Pons (tissue), 1 donor: ENCODE measurements at regions not wholly inside any gene's neighbourhood (a gene's known extent, or its start where the extent isn't known, plus 50 kb on each side); places are given as distances from the start of the nearest gene placed in this dataset.
A peak's percentile ranks its signal among the peaks of the same experiment; 100 is the strongest.

Experiments
- DNase-seq: peaks from one replicate; pipeline ENCODE4 v3.0.0-alpha.2; 2016; ENCODE audit warnings: low spot score

- no peak for DNase-seq
These were observed 56.4 kb downstream of the CRYGS start for GRCh38 chr3:186487819-186488218.

- no peak for DNase-seq
These were observed 57.1 kb downstream of the CRYGS start for GRCh38 chr3:186487037-186487436.

- DNase-seq, result no peak
These were observed 60.4 kb downstream of the CRYGS start for GRCh38 chr3:186483611-186484340.

- DNase-seq, result no peak
These were observed 62.7 kb downstream of the CRYGS start for GRCh38 chr3:186481526-186481925.

- DNase-seq, result no peak
These were observed 66.3 kb downstream of the CRYGS start for GRCh38 chr3:186477876-186478275.

- DNase-seq, result no peak
These were observed 67.1 kb downstream of the CRYGS start for GRCh38 chr3:186477033-186477432.

- no peak for DNase-seq
These were observed 67.6 kb downstream of the CRYGS start for GRCh38 chr3:186476541-186476940.

- peak; percentile 93 for DNase-seq
These were observed 68.1 kb downstream of the CRYGS start for GRCh38 chr3:186476044-186476468.

GRCh38 chr3:186473166-186473565 lies 71.0 kb downstream of the CRYGS start:
- DNase-seq, result no peak

GRCh38 chr3:186472456-186473008 lies 71.6 kb downstream of the CRYGS start:
- no peak for DNase-seq

- no peak for DNase-seq
These were observed 72.4 kb downstream of the CRYGS start for GRCh38 chr3:186471771-186472170.

GRCh38 chr3:186469525-186469924 lies 74.7 kb downstream of the CRYGS start:
- no peak for DNase-seq

GRCh38 chr3:186467969-186468368 lies 76.2 kb downstream of the CRYGS start:
- no peak for DNase-seq

- no peak for DNase-seq
These were observed 77.7 kb downstream of the CRYGS start for GRCh38 chr3:186466391-186466974.

GRCh38 chr3:186465508-186465907 lies 78.7 kb downstream of the CRYGS start:
- no peak for DNase-seq

GRCh38 chr3:186464424-186465093 lies 79.6 kb downstream of the CRYGS start:
- no peak for DNase-seq

- DNase-seq, result no peak
These were observed 83.0 kb downstream of the CRYGS start for GRCh38 chr3:186461141-186461540.

- DNase-seq, result no peak
These were observed 85.1 kb downstream of the CRYGS start for GRCh38 chr3:186459108-186459467.

- no peak for DNase-seq
These were observed 85.7 kb downstream of the CRYGS start for GRCh38 chr3:186458306-186459107.

- DNase-seq, result no peak
These were observed 86.9 kb downstream of the CRYGS start for GRCh38 chr3:186457236-186457635.

- no peak for DNase-seq
These were observed 87.4 kb downstream of the CRYGS start for GRCh38 chr3:186456731-186457191.
